Endothelial cell of umbilical vein (primary cell): ENCODE measurements at regions not wholly inside any gene's neighbourhood (a gene's known extent, or its start where the extent isn't known, plus 50 kb on each side); places are given as distances from the start of the nearest gene placed in this dataset.

ENCODE experiments used
- BruUV-seq: library from RNA; stranded (reverse); fragments of 400-500 nt; replicated peaks from 2 replicates; lab custom pipeline; 2021; lab: Mats Ljungman, UMichigan
- CTCF ChIA-PET: fragments of 300-600, 350-600 bp; sonication (Branson Sonifier 250); formaldehyde crosslinking; loops from one replicate; lab custom pipeline; 2021; ENCODE audit warnings: antibody characterized with exemption, inconsistent platforms; lab: Charles Lee
- POLR2A ChIA-PET: fragments of 300-600, 350-600 bp; sonication (Branson Sonifier 250); formaldehyde crosslinking; loops from one replicate; lab custom pipeline; 2021; ENCODE audit warnings: antibody characterized with exemption, inconsistent platforms; lab: Charles Lee
- DNase-seq: peaks from one replicate; pipeline ENCODE4 v3.0.0-alpha.2; 2011; ENCODE audit warnings: low read depth, low spot score
- FAIRE-seq: peaks from 2 replicates; lab custom pipeline; 2011; peaks lifted over from hg19 to GRCh38; lab: Jason Lieb, UNC
- H2AFZ ChIP-seq: 2 replicates; pipeline ENCODE4 v1.6.0; 2012; ENCODE audit warnings: low read depth, low read length, control low read depth, inconsistent platforms
- H3K27ac ChIP-seq: 2 replicates; pipeline ENCODE4 v1.5.1; 2011; ENCODE audit warnings: low read depth, mild to moderate bottlenecking, control low read depth, low read length, moderate library complexity; ENCODE audit not compliant: insufficient read depth
- H3K27me3 ChIP-seq, 2 experiments: 2 replicates each; pipeline versions ENCODE4 v1.6.0 to v1.6.1; 2011; ENCODE audit warnings: low read length in 2 of 2, mixed read lengths in 1 of 2; ENCODE audit not compliant: control insufficient read depth in 2 of 2, insufficient read depth in 2 of 2
- H3K36me3 ChIP-seq, 2 experiments: 2 replicates in 1 of 2; 3 replicates in 1 of 2; pipeline ENCODE4 v1.5.1; 2011; ENCODE audit warnings: low read length in 2 of 2, mild to moderate bottlenecking in 1 of 2, moderate library complexity in 1 of 2; ENCODE audit not compliant: control insufficient read depth in 2 of 2, insufficient read depth in 2 of 2; ENCODE audit errors: extremely low read depth in 1 of 2
- H3K4me1 ChIP-seq: 3 replicates; pipeline ENCODE4 v1.5.1; 2011; ENCODE audit warnings: mild to moderate bottlenecking, low read length; ENCODE audit not compliant: control insufficient read depth, insufficient read depth; ENCODE audit errors: extremely low read depth
- H3K4me2 ChIP-seq: 2 replicates; pipeline ENCODE4 v1.6.1; 2011; ENCODE audit warnings: low read length, control low read depth, mixed read lengths; ENCODE audit not compliant: insufficient read depth
- H3K4me3 ChIP-seq, 3 experiments: fragments of 200-600 bp in 1 of 3; sonication (generic), shearing (Covaris generic) in 1 of 3; replicated peaks in 1 of 3; 2 replicates each; pipeline ENCODE4 v1.5.1; 2011 to 2016; ENCODE audit warnings: control low read depth in 3 of 3, low read length in 3 of 3, mild to moderate bottlenecking in 2 of 3, inconsistent platforms in 1 of 3, low read depth in 1 of 3, moderate library complexity in 1 of 3; ENCODE audit not compliant: insufficient read depth in 1 of 3
- H3K79me2 ChIP-seq: 2 replicates; pipeline ENCODE4 v1.6.0; 2012; ENCODE audit warnings: low read length, inconsistent platforms; ENCODE audit not compliant: control insufficient read depth, insufficient read depth
- H3K9ac ChIP-seq: replicated peaks from 2 replicates; pipeline ENCODE3; 2011; ENCODE audit warnings: low read length, control low read depth; ENCODE audit not compliant: insufficient read depth; ENCODE audit errors: extremely low read depth
- H3K9me1 ChIP-seq: replicated peaks from 3 replicates; pipeline ENCODE4 v1.6.0; 2011; ENCODE audit warnings: mild to moderate bottlenecking, low read length; ENCODE audit not compliant: control insufficient read depth, insufficient read depth; ENCODE audit errors: extremely low read depth
- H3K9me3 ChIP-seq: replicated peaks from 2 replicates; pipeline ENCODE4 v1.5.1; 2012; ENCODE audit warnings: low read length, inconsistent platforms; ENCODE audit not compliant: control insufficient read depth, insufficient read depth
- H4K20me1 ChIP-seq: replicated peaks from 2 replicates; pipeline ENCODE3; 2011; ENCODE audit warnings: mild to moderate bottlenecking, low read length; ENCODE audit not compliant: control insufficient read depth, insufficient read depth; ENCODE audit errors: extremely low read depth
- EZH2 ChIP-seq: IDR thresholded peaks from 2 replicates; pipeline ENCODE4 v1.6.1; 2012; ENCODE audit warnings: borderline replicate concordance, low read depth, mild to moderate bottlenecking, moderate library complexity, low read length, inconsistent platforms; ENCODE audit not compliant: severe bottlenecking
- FOS ChIP-seq: IDR thresholded peaks from 2 replicates; pipeline ENCODE4 v1.6.1; 2011; ENCODE audit warnings: mild to moderate bottlenecking, low read length, moderate library complexity, borderline replicate concordance; ENCODE audit not compliant: insufficient read depth
- GATA2 ChIP-seq: IDR thresholded peaks from 2 replicates; pipeline ENCODE4 v1.7.0; 2011; ENCODE audit warnings: low read depth, mild to moderate bottlenecking, moderate library complexity, mixed read lengths, low read length; ENCODE audit not compliant: insufficient read length, insufficient read depth
- JUN ChIP-seq: IDR thresholded peaks from 2 replicates; pipeline ENCODE4 v1.6.1; 2011; ENCODE audit warnings: borderline replicate concordance, low read depth; ENCODE audit not compliant: insufficient read length, insufficient read depth
- MYC ChIP-seq: IDR thresholded peaks from one replicate; pipeline ENCODE4 v1.6.1; 2011; ENCODE audit warnings: mild to moderate bottlenecking, low read depth, low read length
- POLR2A ChIP-seq: IDR thresholded peaks from 2 replicates; pipeline ENCODE4 v1.6.1; 2012; ENCODE audit warnings: low read depth, mild to moderate bottlenecking, control low read depth, low read length
- POLR2AphosphoS5 ChIP-seq: IDR thresholded peaks from 2 replicates; pipeline ENCODE4 v1.6.1; 2012; ENCODE audit warnings: low read depth, mild to moderate bottlenecking, control low read depth, low read length, moderate library complexity; ENCODE audit not compliant: insufficient read depth
- dilution Hi-C: fragments of 300-500 bp; cut with MboI; formaldehyde crosslinking; loops from one replicate; pipeline ENCODE4 v1.15.0; 2019; ENCODE audit warnings: low sequenced_read_pairs; ENCODE audit not compliant: extremely low pct_ligation_motif_present
- intact Hi-C: fragments of 100-400 bp; cut with micrococcal nuclease; formaldehyde crosslinking; loops from one replicate; pipeline ENCODE4 v1.10.0; 2022
- TF ChIP-seq, protein P1 (sequence below), 2 donors: IDR thresholded peaks; 1 replicate in 1 of 2; 2 replicates in 1 of 2; pipeline ENCODE4 v1.5.1; 2011; ENCODE audit warnings: low read length in 2 of 2, mild to moderate bottlenecking in 2 of 2, moderate library complexity in 2 of 2, control low read depth in 1 of 2, inconsistent platforms in 1 of 2, low read depth in 1 of 2; ENCODE audit not compliant: insufficient read depth in 1 of 2; ENCODE audit errors: extremely low read depth in 1 of 2
- TF ChIP-seq, protein P2 (sequence below): IDR thresholded peaks from 2 replicates; pipeline ENCODE4 v1.6.1; 2011; ENCODE audit not compliant: insufficient read depth, insufficient read length

DNA sequence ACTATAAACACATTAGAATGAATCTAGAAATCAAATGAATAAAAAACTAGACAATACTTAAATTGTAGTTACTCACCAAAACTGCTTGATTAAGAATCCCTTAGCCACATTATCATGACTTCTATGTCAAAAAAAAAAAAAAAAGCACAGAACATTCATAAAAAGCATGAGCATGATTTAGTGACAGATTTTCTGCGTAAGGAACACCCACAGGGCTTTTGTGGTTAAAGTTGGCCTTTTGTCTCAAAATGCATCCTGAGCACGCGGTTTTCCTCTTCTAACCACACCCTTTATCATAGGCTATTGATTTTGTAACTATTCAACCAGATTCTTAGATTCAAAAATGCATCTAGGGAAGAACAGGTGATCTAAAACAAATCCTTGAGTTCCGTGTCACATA is 334.0 kb upstream of the NR2F2 start:
- no peak overlapping the region for H3K4me2 ChIP-seq
- ChIA-PET POLR2A (no interaction called here), CTCF (no interaction called here)
- no peak overlapping the region for H3K4me3 ChIP-seq
- no peaks in the 10 kb centered on the region for H3K4me1 ChIP-seq
- H3K9ac ChIP-seq: no peak overlapping the region
- H3K9me1 ChIP-seq: no peaks in the 10 kb centered on the region
- H3K36me3 ChIP-seq: no peaks in the 10 kb centered on the region
- H4K20me1 ChIP-seq: no peaks in the 10 kb centered on the region
- DNase-seq (no peak), FAIRE-seq (no peak)
- H2AFZ ChIP-seq: no peak overlapping the region
- no peaks in the 10 kb centered on the region for H3K9me3 ChIP-seq
- no TSS peak for BruUV-seq
- no peaks in the 10 kb centered on the region for H3K79me2 ChIP-seq
- H3K27ac ChIP-seq: no peak overlapping the region
- H3K27me3 ChIP-seq: no peaks in the 10 kb centered on the region
- dilution Hi-C loops: no loop called here
- intact Hi-C loops: no loop called here
- no peak for TF ChIP-seq GATA2

DNA sequence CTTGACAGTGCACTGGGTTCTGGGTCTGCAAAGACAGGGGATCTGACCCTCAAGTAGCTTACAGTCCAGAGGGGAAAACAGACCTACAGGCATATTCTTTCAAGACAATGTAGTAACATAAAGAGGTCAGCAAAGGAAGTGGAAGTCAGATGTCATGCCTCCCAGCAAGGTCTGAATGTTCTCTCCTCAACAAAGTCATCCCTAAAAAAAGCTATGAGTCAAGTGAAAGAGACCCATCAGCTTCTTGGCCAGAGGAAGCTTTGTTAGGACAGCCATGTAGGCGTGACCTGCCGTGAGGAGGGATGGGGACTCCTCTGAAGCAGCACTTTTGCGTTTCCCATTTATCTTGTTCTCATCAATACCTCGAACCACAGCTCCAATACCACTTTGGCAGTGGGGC is 331.6 kb upstream of the NR2F2 start:
- Histone ChIP-seq H3K27me3 (no peaks in the 10 kb centered on the region), H3K27ac (no peak overlapping the region), H4K20me1 (no peaks in the 10 kb centered on the region), H3K79me2 (no peaks in the 10 kb centered on the region), H3K4me3 (no peak overlapping the region), H3K9me3 (no peaks in the 10 kb centered on the region), H3K9ac (no peak overlapping the region), H3K4me2 (no peak overlapping the region), H3K9me1 (no peaks in the 10 kb centered on the region), H3K36me3 (no peaks in the 10 kb centered on the region), H2AFZ (no peak overlapping the region), H3K4me1 (no peaks in the 10 kb centered on the region)
- FAIRE-seq (no peak), DNase-seq (no peak)
- POLR2A ChIA-PET: no interaction called here
- TF ChIP-seq, protein P1, sequence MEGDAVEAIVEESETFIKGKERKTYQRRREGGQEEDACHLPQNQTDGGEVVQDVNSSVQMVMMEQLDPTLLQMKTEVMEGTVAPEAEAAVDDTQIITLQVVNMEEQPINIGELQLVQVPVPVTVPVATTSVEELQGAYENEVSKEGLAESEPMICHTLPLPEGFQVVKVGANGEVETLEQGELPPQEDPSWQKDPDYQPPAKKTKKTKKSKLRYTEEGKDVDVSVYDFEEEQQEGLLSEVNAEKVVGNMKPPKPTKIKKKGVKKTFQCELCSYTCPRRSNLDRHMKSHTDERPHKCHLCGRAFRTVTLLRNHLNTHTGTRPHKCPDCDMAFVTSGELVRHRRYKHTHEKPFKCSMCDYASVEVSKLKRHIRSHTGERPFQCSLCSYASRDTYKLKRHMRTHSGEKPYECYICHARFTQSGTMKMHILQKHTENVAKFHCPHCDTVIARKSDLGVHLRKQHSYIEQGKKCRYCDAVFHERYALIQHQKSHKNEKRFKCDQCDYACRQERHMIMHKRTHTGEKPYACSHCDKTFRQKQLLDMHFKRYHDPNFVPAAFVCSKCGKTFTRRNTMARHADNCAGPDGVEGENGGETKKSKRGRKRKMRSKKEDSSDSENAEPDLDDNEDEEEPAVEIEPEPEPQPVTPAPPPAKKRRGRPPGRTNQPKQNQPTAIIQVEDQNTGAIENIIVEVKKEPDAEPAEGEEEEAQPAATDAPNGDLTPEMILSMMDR (IDR thresholded peaks at IDR 0.05; ENCODE audit: extremely low read depth in 1 of 2, insufficient read depth in 1 of 2, low read depth in 1 of 2, low read length in 2 of 2): no peak
- no peak for TF ChIP-seq POLR2A
- TF ChIP-seq JUN: no peak
- TF ChIP-seq, protein P2, sequence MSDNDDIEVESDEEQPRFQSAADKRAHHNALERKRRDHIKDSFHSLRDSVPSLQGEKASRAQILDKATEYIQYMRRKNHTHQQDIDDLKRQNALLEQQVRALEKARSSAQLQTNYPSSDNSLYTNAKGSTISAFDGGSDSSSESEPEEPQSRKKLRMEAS: no peak
- TF ChIP-seq FOS: no peak
- no peak for TF ChIP-seq POLR2AphosphoS5
- no peak for TF ChIP-seq GATA2
- TF ChIP-seq MYC: no peak
- no peak for TF ChIP-seq EZH2
- dilution Hi-C loops (no loop called here), intact Hi-C loops (no loop called here)
- CTCF ChIA-PET: interaction anchor here (1.1 kb wide), 1 partner anchor 11 kb away, joined by 5 read pairs; no protein-coding TSS in a partner anchor
- BruUV-seq: no TSS peak
